NCI-H1048 (cell line): ENCODE measurements at regions not wholly inside any gene's neighbourhood (a gene's known extent, or its start where the extent isn't known, plus 50 kb on each side); places are given as distances from the start of the nearest gene placed in this dataset.

Source experiments
- DNase-seq: peaks from one replicate; lab custom pipeline; 2025; lab: John Stamatoyannopoulos, UW

DNA sequence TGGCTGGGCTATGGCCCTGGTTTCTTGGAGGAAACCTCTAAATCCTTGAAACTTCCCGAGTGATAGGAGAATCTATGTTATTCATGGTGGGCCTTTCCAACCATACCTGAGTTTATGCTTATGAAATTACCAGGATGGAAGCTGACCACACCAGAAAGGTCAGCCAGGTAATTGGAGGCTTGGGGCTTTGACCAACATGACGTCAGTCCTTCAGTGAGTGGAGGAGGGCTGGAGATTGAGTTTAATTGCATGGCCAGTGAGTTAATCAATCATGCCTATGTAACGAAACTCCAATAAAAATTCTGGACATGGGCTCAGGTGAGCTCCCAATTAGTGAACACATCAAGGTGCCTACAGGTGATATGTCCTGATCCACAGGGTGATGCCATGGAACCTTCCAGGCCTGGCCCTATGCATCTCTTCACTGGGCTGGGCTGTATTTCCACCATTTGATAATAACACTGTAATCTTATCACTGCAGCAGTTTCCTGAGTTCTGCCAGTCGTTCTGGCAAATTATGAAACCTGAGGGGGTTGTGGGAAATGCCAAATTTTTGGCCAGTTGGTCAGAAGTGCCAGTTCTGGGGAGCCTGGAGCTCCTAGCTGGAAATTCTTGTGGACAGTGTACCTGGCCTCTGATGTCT lies 106.5 kb downstream of the CDH26 start:
- no peak for DNase-seq

DNA sequence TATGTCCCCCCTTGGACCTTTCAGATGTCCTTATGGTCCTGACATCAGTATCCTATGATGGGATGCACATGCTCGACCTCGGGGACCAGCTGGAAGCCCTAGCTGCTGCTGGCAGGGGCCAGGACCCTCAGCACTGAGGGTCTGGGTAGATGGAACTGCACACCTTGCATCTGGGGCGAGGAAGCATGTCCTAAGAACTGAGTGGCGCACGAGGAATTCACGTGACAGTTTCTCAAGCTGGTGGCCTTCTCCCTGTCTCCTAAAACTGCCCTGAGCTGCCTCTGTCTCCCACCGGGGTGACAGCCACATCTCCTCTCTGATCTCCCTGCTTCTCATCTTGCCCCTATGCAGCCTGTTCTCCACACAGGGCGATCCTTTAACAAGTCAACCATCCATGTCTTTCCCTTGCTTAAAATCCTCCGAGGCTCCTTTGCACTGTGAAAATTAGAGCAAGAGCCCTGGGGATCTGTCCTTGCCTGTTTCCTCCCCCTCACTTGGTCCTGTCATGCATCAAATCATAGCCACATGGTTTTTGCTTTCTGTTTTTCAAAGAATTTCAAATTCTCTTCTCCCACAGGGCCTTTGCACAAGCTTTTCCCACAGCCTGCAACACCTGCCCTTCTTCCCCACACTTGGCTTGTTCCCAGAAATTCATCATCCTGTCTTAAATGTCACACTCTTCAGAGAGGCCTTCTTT lies 107.7 kb downstream of the CDH26 start:
- no peak for DNase-seq

DNA sequence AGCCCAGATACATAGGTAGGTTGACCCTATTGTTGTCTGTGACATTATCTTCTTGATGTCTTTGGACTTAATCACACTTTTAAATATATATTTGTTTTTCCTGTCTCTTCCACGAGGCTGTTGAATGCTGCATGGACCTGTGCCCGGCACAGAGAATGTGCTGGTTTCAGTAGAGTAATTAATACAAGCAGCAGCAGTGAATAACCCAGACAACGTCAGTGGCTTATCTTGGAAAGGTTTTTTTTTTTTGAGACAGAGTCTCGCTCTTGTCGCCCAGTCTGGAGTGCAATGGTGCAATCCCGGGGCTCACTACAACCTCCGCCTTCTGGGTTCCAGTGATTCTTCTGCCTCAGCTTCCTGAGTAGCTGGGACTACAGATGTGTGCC lies 108.2 kb downstream of the CDH26 start:
- DNase-seq: no peak

DNA sequence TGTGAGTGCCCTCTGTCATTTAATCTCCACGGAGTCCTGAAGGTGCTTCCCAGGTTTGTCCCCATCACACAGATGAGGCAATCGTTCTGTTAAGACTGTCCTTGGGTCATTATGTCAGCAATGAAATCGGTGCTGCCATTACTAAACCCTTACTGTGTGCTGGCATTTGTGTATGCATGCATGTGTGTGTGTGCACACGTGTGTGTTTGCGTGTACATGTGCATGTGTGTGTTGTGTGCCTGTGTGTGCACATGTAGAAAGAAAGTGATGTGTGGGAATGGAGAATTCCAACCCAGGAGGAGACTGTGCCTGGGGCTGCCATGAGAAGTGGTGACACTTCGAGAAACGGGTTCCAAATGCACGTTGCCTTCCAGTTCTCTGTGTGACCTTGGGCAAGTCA lies 110.3 kb downstream of the CDH26 start:
- no peak for DNase-seq

DNA sequence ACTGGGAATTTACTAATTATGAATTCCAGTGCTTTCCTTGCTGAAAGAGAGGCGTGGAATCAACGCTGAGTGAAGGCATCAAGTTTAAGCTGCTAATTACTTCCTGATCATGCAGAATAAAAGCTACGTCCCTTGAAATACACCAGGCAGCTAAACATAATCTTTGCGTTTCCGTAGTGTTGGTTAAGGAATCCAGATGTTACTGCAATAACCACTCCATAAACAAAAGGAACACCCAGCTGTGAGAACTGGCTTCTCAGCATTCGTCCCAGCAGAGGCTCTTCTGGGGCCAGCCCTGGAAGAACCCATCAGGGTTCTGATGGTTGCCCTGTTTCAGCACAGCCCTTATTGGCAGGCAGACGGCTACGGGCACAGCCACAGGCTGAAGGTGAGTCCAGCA lies 111.4 kb downstream of the CDH26 start:
- DNase-seq: no peak

DNA sequence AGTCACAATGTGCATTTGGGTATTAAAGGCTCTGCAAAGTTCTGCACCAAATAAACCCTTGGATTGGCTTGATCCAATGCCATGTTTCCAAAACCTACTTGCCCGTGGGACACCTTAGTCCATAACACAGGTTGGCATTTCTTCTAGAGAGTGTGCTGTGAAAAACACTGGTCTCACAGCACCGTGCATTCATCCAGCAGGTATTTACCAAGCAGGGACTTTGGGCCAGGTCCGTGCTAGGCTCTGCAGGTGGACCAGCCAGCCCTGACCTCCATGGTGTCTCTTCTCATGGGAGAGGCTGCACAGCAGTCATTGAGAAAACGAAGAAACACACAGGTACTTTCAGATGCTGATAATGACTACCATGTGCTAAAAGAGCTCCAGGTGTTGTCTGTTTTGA lies 112.6 kb downstream of the CDH26 start:
- no peak for DNase-seq

DNA sequence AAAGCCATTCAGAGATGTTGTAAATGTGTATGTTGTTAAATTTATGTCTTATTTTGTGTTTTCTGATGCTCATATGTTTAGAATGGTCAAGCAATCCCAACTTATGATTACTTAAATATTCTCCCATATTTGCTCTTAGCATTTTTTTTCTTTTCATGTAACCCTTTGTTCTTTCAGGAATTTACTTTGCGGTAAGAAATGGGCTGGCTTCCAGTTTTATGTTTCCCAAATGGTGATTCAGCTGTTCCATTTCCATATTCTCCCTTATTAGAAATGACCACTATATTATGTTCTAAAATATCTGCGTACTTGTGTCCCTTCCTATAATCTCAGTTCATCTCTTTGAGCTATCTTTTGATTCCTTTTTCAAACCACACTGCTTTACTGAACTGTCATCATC lies 113.7 kb downstream of the CDH26 start:
- DNase-seq: no peak

DNA sequence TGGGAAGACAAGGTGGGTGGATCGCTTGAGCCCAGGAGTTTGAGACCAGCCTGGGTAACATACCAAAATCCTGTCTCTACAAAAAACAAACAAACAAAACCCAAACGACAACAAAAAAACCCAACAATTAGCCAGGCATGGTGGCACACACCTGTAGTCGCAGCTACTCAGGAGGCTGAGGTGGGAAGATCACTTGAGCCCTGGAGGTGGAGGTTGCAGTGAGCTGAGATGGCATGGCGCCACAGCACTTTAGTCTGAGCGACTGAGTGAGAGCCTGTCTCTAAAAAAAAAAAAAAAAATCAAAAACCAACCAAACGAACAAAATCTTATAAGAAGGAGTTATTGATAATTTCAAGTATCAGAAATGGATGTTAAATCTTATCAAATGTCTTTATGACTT lies 114.9 kb downstream of the CDH26 start:
- no peak for DNase-seq

DNA sequence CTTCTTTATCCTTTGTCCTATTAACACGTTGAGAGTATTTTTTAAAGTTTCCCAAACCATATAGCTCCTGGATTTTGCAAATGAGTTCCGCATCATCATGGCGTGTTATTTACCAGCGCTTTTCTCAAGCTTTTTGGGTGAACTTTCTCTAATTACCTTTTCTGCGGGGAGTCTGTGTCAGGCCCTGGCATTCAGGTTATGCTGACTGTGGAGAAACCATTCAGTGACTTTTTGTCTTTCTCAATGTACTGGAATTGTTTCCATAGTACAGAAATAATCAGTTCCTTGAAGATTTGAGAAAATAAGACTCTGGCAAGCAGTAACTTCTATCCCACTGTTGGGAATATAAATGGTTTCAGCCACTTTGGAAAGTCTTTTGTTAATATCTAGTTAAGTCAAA lies 115.3 kb downstream of the CDH26 start:
- no peak for DNase-seq

DNA sequence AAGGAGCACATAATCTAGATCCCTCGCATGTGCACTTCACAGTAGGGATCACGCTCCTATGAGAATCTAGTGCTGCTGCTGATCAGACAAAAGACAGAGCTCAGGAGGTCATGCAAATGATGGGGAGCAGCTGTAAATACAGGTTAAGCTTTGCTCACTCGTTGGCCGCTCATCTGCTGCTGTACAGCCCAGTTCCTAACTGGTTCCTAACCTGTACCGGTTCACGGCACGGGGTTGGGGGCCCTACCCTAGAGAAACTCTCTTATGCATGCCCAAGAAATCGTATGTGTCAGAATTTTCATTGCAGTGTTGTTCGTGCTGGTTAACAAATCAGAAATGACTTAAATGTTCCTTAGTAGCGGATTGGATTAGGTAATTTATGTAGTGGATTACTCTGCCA lies 116.1 kb downstream of the CDH26 start:
- DNase-seq: no peak

DNA sequence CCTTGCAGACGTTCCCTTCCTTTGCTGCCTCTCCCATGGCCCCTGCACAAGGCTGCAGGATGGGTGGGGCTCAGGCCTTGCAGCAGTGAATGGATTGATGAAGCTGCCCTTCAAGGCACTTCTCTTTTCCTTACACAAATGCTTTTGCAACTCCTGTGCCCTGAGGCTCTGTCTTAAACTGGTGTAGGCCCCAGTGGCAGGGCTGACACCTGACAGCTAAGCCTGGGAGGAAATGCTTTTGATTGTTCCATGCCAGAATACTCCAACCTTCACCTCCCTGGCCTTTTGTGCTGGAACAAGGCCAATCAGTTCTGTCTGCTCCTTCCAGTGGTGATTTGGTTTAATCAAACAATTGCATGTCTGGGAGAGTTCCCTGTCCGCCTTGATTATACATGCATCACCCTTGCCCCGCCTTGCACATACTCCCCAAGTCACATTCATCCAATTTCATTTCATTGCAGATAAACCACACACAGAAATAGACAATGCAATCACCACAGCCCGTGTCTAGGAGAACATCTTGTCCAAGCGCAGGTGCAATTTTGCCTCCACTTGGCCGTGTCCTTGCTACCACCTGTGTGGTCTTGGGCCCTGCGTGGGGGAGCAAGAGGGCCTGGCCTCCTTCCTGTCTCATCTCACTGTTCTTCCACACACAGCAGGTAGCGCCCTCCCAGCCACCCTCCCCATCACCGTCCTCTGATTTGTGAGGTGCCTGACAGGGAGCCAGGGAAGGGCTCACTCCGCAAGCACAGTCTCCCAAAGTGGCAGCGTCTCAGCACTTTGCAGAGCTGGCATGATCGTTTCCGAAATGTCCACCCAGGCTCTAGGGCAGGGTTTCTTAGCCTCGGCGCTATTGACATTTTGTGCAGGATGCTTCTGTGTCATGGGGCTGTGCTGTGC lies 120.4 kb downstream of the CDH26 start:
- DNase-seq: no peak

DNA sequence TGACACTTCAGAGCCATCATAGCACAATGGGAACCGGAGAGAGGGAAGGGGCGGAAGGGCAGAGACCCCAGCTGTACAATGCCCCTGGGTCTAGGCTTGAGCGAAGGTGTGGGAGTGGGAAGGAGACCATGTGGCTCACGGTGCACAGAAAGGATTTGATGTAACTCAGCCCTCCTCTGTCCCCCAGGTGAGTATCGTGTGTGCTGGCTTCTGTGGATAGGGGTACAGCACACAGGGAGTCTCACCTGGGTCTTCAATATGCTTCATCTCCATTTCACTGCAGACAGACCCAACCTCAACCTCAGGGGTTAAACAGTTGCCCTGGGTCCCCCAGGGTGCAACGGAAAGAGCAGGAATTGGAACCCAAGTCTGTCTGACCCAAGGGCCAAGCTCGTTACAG lies 122.2 kb downstream of the CDH26 start:
- no peak for DNase-seq

DNA sequence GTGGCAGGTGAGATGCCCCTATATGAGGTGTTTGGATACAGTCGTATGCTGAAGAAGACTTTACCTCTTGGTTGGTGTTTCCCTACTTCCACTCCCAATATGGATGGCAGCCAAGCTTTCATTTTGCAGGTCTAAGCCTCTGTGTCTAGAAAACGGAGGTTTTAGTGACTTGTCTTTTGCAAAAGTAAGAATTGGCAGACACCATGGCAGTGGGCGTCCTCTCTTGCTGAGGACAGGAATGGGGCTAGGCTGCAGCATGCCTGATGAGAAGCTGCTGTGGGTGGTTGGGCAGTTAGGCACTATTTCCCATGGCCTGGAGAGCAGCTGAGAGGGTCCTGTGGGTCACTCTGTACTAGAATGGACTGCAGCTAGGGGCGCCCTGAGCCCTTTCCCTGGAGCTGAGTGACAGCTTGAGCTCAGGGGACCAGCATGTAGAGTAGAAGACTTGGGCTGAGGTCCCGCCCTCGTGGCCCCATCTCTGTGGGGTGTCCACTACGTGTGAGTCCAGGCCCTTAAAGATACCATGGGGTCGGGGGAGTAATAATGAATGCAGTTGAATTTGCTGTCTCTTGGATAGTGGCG lies 127.4 kb downstream of the CDH26 start:
- no peak for DNase-seq

DNA sequence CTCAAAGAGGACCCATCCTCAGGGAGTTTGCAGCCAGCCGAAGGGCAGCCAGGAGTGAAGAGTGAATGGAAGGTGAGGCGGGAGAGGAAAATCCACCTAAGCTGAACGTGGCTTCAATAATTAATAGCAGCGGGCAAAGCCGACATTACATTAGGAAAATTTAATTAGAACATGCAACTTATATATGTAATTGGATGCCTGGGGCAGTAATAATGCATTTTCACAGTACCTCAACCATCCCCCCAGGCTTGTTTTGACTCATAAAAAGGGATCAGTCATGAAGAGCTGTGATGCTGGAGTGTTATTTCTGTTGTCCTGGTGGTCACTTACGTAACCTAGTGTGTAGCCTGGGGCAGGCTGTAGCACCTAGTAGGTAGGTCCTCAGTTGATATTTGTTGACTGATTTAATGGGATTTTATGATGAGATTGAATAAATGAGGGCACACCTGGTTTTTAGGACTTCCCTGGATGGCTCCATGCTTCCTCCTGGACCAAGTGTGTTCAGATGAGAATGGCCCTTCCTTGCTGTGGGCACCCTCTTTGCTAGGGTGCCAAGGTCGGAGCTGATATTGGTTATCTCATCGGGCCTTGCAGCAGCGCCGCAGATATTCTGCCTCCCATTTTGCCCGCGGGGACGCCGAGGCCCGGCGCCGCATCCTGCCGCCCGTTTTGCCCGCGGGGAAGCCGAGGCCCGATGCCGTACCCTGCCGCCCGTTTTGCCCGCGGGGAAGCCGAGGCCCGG lies 128.8 kb downstream of the CDH26 start:
- no peak for DNase-seq

DNA sequence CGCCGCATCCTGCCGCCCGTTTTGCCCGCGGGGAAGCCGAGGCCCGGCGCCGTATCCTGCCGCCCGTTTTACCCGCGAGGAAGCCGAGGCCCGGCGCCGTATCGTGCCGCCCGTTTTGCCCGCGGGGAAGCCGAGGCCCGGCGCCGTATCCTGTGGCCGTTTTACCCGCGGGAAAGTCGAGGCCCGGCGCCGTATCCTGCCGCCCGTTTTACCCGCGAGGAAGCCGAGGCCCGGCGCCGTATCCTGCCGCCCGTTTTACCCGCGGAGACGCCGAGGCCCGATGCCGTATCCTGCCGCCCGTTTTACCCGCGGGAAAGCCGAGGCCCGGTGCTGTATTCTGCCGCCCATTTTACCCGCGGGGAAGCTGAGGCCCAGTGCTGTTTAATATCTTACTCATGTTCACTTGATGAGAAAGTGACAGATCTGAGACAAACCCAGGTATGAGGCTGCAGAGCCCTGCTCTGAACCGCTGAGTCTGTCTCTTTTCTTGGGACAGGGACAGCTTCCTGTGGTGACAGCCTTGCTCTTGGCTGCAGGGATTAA lies 129.4 kb downstream of the CDH26 start:
- DNase-seq: no peak

DNA sequence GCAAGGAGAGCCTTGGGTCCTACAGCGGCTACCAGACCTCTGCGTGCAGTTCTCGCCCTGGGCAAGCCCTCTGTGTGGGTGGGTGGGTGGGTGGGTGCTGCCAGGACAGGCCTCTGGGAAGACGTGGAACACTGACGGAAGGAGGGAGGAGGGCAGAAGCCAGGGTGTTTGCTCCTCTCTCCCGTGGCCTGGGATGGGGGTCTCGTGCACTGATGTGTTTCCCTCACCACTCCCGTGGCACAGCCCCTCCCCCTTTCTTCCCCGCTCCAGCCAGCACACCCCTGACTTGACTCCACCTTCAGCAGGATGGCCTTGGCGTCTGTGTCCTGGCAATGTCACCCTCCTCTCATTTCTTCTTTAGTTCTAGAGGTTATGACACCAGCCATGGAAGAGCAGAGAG lies 130.0 kb downstream of the CDH26 start:
- DNase-seq: no peak

DNA sequence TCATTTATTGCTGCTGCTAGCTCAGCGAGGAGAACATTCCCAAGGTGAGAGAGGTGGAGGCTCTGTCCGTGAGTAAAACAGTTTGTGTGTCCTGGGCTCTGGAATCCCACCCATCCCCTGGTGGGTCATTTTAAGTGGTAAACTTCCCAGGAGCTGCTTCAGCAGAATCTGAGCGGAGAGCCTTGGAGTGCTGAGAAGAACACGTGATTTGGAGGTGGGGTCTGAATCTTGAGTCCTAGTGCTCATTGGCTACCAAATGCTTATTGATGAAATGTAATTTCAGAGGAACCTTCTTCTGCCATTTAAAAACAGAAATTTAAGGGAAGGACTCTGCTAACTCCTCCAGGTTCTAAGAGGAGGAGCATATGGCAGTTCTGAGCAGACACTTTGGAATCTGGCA lies 132.4 kb downstream of the CDH26 start:
- no peak for DNase-seq

DNA sequence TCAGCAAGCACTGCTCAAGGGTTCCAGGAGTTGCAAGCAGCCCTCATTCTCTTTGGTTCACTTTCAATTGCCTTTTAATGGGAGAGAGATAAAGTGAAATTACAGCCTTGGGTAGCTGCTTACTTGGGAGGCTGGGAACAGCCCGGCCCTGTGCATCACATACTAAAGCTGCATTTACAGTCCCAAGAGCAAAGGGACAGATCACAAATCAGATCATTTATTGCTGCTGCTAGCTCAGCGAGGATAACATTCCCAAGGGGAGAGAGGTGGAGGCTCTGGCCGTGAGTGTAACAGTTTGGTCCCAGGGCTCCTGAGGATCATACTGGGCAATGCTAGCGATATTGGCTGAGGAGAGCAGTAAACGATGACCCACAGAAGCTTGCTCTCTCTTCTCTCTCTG lies 133.1 kb downstream of the CDH26 start:
- no peak for DNase-seq

DNA sequence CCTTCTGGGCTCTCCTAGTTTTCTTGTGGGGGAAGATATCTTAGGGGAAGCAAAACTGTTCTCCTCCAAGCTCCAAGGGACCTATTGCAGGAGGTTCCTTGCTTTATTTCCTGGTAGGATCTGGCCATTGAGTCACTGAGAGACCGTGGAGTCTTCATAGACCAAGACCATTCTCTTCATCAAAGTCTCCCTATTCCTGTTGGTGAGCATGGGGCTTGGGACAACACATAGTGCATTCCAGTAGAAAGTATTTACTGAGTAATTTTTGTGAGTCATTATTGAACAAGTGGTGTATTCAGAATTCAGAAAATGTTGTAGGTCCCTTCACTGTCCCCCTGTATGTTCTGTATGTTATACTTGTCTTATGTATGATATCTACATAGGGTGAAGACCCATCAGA lies 133.6 kb downstream of the CDH26 start:
- DNase-seq: no peak

DNA sequence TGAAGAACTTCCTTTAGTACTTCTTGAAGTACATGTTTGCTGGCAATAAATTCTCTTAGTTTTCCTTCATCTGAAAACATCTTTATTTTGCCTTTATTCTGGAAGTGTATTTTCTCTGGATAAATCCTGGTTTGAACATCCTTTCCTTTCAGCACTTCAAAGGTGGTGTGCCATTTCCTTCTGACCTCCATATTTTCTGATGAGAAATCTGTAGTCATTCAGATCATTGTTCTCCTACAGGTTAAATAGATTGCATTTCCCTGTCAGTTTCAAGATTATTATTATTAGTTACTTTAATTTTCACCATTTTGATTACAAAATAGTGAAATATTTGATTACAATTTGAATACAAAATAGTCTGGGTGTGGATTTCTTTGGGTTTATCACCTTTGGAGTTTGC lies 134.5 kb downstream of the CDH26 start:
- DNase-seq: no peak

DNA sequence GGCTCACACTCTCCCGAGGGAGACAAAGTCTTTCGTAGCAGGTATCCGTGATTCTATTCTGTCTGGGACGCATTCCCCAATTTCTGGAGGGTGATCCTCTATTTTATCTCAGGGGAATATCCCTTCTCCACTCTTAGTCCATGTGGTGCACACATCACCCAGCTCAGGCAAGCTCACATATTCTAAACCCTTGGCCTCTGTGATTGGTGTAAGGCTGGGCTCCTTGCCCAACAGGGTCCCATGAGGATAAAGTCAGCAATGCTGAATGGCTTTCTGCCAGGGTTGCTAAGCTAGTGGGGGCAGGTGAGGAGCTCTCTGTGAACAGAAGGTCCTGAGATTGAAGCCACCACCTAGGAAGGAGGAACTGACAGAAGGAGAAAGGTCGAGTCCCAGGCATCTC lies 137.2 kb downstream of the CDH26 start:
- no peak for DNase-seq

DNA sequence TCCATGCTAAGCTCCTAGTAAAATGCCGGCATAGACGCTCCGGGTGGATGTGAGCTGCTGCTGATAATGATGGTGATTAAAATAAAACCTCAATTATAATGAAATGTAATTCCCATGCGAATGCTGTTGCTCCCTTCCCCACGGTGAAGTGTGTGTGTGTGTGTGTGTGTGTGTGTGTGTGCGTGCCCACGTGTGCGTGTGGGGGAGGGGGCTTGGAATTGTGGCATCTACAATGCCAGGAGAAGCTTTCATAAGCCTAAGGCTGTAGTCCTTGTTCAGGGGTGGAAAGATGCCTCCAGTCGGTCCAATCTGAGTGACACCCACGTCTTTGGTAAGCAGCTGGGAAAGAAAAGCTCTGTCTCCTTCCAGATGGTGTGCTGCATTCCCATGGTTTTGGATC lies 137.9 kb downstream of the CDH26 start:
- no peak for DNase-seq
